ENCODE measurements at regions not wholly inside any gene's neighbourhood (a gene's known extent, or its start where the extent isn't known, plus 50 kb on each side); places are given as distances from the start of the nearest gene placed in this dataset.
"Not testable (repeated sequence)": the region's sequence is repeated elsewhere in the genome, so short reads cannot be mapped to it uniquely, and the experiment has no call there.

DNA sequence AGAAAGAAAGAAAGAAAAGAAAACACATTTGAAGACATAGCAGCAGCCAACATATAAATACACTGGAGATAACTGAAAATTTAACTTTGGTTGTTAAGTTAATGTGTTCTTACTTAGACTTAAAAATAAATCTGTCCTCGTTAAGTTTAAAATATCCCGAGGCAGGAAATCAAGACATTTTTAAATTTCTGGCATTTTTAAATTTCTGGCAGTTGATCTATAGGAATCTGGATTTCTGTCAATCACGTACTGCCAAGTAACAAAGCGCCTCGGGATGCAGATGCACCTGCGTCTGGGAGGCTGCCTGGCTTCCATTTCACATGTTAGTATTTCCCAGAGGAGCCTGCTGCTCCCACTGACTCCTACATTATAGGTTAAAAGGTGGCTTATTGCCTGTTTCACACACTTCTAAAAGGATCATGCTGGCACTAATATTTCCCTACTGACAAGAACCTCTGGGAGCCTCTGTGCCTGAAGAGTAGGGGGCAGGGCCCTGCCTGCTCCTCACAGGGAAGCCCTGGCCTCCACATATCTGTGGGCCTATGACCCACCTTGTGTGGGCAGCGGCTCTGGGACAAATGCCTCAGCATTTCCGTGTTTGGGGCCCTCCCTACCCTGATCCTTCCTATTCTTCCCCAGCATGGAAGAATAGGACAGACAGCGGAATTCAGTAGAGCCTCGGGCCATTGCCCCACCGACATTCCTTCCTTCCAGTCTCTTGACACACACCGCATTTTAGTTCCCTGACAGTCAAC, 62.8 kb upstream of the ATP12A start:
- DNase-seq (ENCODE audit: low read depth): no peak

DNA sequence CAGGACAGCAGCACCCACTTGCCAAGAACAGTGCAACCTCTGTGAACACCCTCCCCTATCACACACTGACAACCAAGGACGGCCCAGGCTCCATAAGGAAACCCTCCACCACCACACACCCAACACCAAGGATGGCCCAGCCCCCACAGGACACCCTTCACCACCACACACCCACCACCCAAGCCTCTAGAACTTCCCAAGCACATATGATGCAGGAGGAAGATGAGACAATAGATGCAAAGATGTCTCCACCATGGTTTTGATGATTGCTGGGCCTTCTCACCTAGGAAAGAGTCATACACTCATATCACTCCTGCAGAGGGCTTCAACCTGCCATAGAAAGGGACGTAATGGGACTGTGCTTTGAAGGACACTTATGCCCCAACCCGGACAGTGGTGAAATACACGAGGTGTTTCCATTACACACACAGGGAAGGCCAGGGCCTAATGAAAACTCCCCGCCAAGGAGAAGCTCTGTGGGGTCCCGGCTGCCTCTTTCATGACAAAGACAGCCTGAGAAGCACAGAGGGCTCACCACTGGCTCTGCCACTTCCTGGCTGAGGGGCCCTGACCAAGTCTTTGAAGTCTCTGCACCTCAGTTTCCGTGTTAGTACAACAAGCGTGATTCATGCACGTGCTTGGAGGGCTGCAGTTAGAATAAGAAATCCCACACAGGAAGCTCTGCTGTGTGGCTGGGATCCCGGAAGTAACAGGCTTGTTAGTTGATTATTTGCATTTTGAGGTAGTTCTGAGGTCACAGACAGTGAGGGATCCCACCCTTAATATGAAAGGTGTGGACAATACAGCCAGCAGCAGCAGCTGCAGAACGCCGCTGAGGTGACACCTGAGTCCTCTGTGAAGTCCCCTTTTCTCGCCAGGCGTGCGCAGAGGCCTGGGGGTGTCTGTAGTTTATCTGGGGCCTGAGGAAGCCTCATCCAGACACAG, 61.9 kb upstream of the ATP12A start:
- DNase-seq (ENCODE audit: low read depth): peak; percentile 69

DNA sequence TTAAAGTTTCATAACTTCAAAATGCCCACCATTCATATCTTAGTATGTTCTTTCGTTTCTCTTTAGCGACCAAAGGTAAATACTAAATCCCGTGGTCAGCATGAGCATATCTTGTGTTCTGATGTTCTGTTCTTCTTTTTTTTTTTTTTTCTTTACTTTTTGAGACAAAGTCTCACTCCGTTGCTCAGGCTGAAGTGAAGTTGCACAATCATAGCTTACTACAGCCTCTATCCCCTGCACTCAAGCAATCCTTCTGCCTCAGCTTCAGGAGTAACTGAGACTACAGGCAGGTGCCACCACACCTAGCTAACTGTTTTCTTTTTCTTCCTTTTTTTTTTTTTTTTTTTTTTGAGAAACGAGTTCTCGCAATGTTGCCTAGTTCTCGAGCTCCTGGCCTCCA, 60.9 kb upstream of the ATP12A start:
- no peak for DNase-seq (ENCODE audit: low read depth)

DNA sequence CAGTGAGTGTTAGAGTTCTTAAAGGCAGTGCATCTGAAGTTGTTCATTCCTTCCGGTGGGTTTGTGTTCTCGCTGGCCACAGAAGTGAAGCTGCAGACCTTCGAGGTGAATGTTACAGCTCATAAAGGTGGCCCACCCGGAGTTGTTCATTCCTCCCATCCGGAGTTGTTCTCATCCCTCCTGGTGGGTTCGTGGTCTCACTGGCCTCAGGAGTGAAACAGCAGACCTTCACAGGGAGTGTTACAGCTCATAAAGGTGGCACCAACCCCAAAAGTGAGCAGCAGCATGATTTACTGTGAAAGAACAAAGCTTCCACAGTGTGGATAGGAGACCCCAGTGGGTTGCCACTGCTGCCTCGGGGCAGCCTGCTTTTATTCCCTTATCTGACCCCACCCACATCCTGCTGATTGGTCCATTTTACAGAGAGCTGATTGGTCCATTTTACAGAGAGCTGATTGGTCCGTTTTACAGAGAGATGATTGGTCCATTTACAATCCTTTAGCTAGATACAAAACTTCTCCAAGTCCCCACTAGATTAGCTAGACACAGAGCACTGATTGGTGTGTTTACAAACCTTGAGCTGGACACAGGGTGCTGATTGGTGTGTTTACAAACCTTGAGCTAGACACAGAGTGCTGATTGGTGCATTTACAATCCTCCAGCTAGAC, 57.6 kb upstream of the ATP12A start:
- DNase-seq (ENCODE audit: low read depth): not testable (repeated sequence)

DNA sequence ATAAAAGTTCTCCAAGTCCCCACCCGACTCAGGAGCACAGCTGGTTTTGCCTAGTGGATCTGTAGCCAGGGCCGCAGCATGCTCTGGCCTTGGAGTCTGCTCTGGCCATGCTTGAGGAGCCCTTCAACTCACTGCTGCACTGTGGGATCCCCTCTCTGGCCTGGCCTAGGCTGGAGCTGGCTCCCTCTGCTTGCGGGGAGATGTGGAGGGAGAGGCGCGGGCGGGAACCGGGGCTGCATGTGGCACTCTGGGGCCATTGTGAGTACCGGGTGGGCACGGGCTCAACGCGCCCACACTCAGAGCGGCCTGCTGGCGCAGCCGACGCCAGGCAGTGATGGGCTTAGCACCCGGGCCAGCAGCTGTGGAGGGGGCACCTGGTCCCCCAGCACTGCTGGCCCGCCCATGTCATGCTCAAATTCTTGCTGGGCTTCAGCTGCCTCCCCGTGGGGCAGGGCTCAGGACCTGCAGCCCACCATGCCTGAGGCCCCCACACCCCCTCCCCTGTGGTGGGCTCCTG, 57.0 kb upstream of the ATP12A start:
- no peak for DNase-seq (ENCODE audit: low read depth)

DNA sequence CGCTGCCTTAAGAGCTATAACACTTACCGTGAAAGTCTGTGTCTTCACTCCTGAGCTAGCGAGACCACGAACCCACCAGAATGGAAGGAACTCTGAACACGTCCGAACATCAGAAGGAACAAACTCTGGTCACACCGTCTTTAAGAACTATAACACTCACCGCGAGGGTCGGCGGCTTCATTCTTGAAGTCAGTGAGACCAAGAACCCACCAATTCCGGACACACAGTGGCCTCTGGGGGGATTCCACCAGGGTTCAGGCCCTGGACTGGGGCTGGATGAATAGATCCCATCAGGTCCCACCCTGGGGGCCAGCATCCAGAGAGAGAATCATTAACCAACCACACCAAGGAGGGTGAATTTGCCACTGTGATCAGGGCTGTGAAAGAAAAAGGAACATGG, 55.8 kb upstream of the ATP12A start:
- no peak for DNase-seq (ENCODE audit: low read depth)

DNA sequence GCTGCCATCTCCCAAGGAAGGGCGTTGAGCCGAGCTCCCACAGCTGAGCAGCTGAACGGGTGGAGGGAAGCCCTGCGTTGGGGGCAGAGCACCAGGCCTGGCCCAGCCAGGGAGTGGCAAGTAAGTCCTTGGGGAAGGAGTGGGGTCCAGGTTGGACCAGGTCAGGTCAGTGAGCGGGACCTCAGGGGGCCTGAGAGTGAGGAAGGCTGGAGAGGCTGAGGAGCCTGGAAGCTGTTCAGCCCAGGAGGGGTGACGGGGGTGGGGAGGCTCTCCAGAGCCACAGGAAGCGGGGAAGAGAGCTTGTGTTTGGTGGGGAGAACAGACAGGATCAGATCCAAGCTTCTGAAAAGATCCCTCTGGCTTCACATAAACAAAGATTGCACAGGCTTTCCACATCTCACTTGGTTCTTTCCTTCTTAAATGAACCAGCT, 55.4 kb upstream of the ATP12A start:
- DNase-seq (ENCODE audit: low read depth): no peak

DNA sequence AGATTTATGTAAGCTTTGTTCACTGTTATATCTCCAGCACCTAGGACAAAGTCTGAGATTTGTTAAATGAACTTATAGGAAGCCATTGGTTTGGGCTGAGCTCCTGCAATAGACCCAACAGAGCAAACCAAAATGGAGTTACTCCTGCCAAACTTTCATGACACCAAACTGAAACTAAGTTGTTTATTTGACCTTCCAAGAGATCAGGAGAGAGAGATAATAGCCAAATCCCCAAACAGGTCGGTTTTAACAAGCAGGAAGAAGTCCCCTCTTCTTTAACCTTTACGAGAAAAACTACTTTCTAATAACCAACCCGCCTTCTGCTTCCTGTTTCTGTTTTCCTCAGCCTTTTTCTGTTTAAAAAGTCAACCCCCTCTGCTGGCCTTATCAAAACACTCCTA, 54.9 kb upstream of the ATP12A start:
- DNase-seq (ENCODE audit: low read depth): no peak

DNA sequence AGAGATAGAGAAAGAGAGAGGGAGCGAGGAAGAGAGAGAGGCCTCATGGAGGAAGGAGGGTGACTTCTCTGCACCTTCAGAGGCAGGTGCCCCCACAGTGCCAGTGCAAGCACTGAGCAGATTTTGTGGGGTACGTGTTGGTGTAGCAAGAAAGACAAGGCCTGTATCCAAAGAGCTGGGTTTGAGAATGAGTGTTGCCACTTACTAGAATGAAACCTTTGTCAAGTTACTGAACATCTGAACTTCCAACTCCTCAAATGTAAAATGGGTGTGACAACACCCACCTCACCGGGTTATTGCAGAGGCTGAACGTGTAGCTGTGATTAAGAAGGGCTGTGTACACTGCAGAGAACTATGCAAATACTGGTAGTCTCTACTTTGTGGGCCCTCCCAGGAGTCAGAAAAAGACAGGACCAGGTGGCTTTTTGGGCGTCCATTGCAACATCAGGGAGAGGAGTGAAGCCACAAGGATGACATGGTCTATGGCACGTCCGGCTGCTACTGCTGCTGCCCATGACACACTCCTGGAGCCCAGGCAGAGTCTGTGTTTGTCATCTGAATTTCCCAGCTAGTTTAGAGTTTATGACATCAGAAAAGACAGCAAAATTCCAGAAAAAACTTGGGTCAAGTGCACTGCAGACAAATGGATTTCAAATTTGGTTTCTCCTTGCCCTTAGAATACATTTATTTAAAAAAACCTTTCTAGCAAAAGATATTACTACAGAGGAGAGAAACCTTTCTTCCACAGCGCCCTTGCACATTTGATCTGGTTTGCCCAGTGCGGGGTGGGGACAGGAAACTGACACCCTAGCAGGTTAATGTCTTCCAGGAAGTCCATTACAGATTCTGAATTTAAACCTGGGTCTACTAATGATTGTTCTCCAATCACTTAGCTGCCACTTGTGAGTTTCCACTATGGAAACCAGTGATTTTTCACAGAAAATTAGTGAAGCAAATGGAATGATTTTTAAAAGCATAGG, 54.0 kb upstream of the ATP12A start:
- DNase-seq (ENCODE audit: low read depth): no peak

DNA sequence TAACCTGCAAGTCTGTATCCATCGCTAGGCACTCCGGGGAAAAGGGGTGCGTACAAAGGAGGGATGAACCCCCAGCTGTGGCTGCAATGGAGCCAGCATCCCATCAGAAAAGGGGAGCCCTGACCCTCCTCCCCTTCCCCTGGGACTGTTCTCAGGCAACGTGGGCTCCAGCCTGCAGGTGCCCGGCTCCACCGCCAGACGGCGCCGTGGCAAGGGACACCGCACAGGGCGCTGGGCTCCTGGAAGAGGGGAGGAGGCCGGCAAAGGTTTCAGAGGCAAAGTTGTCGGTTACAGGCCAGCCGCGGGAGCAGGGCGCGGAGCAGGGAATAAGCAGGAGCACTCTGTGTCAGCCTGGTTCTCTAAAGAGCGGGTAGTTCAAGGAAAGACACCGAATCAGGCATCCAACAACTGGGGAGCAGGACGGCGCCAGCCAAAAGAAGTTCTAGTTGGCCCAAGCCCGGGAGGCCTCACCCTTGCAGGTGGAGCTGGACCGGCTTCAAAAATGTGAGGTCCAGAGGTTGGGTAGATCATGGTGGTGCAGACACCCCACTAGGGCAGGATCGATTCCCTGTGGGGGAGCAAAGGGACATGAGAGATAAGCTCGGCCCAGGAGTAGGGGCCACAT, 53.0 kb upstream of the ATP12A start:
- DNase-seq (ENCODE audit: low read depth): no peak

DNA sequence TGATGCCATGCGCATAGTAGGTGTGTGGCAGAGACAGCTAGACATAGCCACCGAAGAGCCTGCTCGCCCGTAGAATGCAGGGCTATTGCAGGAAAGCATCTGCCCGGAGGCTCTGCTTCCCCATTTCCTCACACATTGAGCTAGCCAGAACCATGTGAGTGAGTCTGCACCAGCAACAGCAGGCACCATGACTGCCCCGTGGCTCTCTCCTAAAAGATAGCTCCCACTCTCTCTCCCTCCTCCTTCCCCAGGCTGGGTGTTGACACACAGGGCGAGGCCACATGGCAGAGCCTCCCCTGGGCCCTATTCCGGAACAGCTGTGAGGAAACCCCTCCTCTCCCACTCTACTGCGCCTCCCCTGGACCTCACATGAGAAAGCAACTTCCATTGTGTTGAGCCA, 52.3 kb upstream of the ATP12A start:
- DNase-seq (ENCODE audit: low read depth): no peak

DNA sequence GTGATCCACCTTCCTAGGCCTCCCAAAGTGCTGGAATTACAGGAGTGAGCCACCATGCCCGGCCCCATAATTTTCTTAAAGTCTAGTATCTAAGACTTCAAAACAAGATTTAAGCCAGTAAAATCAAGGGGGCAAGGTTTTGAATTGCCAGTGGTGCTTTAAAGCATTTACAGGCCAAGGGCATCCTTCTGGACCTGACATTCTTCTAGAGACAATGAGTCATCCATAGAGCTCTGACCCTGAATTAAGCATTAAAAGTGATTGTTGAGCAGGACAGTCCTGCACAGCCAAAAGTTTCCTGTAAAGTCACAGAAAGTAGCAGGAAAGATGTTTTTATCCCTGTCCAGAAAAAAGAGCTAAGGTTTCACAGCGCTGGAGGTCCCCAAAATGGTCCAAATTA, 50.9 kb upstream of the ATP12A start:
- DNase-seq (ENCODE audit: low read depth): peak; percentile 7

DNA sequence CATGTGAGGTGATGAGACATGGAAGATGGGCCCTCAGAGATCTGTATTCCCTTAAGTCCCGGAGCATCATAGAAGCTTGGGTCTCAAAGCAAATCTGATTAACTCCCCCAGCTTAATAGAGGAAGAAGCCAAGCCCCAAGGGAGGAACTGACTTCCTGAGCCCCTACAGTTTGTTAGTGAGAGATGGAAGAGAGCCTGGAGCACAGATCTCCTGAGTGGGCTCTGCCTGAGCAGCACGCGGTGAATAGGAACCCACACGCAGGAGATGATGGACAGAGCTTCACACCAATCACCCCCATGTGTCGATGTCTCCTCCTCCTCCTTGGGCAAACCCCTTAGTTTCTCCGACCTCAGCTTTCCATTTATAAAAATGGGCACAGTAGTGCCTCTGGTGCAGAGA, 50.1 kb upstream of the ATP12A start:
- DNase-seq (ENCODE audit: low read depth): no peak

Measured in HT1080 (cell line).